ENCODE measurements at regions not wholly inside any gene's neighbourhood (a gene's known extent, or its start where the extent isn't known, plus 50 kb on each side); places are given as distances from the start of the nearest gene placed in this dataset.
A peak's percentile ranks its signal among the peaks of the same experiment; 100 is the strongest.

DNA sequence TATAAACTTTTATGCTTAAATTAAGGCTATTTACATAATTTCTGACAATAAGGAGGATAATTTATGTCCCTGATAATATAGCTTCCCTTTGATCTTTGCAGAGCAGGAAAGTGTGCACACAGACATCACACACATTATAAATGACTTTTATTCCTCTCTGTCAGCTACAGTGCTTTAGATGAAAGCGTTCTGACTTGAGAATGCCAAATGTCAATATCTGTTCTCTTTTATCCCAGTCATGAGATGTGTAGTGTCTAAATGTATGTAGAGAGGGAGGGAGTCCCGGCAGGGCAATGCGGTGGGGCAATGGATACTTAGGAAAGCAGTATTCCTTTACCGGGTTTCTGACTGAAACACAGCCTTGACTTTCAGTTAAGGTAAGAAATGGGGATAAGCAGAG, 225.4 kb upstream of the CHORDC1 start:
- H3K4me3 ChIP-seq: no peak overlapping the region
- no peaks in the 10 kb centered on the region for H3K9me3 ChIP-seq
- peaks cover 0 to 17% of the 10 kb centered on the region in 2 donors for H3K4me1 ChIP-seq
- DNase-seq (ENCODE audit: low spot score): no peak
- TF ChIP-seq, protein P1, sequence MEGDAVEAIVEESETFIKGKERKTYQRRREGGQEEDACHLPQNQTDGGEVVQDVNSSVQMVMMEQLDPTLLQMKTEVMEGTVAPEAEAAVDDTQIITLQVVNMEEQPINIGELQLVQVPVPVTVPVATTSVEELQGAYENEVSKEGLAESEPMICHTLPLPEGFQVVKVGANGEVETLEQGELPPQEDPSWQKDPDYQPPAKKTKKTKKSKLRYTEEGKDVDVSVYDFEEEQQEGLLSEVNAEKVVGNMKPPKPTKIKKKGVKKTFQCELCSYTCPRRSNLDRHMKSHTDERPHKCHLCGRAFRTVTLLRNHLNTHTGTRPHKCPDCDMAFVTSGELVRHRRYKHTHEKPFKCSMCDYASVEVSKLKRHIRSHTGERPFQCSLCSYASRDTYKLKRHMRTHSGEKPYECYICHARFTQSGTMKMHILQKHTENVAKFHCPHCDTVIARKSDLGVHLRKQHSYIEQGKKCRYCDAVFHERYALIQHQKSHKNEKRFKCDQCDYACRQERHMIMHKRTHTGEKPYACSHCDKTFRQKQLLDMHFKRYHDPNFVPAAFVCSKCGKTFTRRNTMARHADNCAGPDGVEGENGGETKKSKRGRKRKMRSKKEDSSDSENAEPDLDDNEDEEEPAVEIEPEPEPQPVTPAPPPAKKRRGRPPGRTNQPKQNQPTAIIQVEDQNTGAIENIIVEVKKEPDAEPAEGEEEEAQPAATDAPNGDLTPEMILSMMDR (IDR thresholded peaks at IDR 0.05): no peak
- H3K27me3 ChIP-seq: no peaks in the 10 kb centered on the region
- H3K36me3 ChIP-seq: no peaks in the 10 kb centered on the region
- no peak overlapping the region for H3K27ac ChIP-seq

DNA sequence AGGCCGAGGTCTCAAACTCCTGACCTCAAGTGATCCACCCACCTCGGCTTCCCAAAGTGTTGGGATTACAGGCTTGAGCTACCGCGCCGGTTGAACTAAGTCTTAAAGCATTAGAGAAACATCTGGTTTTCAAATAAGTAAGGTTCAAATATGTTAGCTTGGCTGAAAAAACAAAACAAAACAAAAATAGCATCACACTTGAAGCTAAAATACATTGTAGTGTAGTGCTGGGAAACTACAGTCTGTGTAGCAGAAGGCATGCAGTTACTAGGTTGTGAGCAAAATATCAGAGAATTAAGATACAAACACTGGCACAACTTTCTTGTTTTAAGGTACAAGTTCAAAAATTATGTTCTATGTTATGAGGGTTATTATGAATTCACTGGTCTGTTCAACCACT, 224.8 kb upstream of the CHORDC1 start:
- peak overlapping the region in 1 of 2 donors; percentile 41 for H3K27ac ChIP-seq
- H3K27me3 ChIP-seq: no peaks in the 10 kb centered on the region
- TF ChIP-seq, protein P1 (IDR thresholded peaks at IDR 0.05): no peak
- H3K36me3 ChIP-seq: no peaks in the 10 kb centered on the region
- H3K9me3 ChIP-seq: no peaks in the 10 kb centered on the region
- peaks cover 0 to 17% of the 10 kb centered on the region in 2 donors for H3K4me1 ChIP-seq
- DNase-seq (ENCODE audit: low spot score): no peak
- no peak overlapping the region for H3K4me3 ChIP-seq

DNA sequence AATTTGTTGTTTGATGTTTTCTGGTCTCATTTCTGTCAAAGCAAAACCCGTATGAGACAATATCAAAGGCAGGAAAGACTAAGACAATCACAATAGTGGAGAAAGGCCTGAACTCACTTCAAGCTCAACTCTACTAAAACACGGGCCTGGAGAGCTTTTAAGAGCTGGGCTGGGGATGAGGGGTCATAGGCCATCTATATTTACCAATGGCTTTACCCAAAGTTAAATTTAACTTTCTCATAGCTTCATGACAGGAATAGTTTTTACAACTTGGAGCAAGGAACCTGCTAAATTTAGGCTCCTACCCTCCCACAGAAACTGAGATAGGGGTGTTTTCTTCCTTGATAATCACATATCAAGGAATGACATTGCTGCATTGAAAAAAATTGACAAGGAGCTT, 223.4 kb upstream of the CHORDC1 start:
- H3K4me3 ChIP-seq: no peak overlapping the region
- DNase-seq (ENCODE audit: low spot score): no peak
- TF ChIP-seq, protein P1 (IDR thresholded peaks at IDR 0.05): no peak
- H3K27me3 ChIP-seq: no peaks in the 10 kb centered on the region
- peak overlapping the region in 1 of 2 donors; percentile 28 for H3K27ac ChIP-seq
- no peaks in the 10 kb centered on the region for H3K36me3 ChIP-seq
- peaks cover 0 to 17% of the 10 kb centered on the region in 2 donors for H3K4me1 ChIP-seq
- H3K9me3 ChIP-seq: no peaks in the 10 kb centered on the region

DNA sequence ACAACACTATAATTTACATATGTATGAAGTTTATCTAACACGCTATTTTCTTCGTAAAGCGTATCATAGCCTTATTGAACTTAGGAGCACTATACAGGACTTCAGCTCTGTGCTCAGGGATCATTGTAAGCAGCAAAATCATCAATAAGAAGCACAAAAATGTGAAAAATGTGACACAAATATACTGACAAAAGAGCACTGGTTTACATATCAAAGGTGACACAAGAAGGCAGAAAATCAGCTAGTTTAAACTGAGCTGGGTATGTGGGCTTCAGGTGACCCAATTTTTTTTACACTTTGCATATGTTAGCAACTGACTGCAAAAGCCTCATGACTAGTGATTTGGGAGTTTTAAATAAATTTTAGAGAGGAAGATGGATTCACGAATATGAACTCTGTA, 215.2 kb upstream of the CHORDC1 start:
- no peaks in the 10 kb centered on the region for H3K27me3 ChIP-seq
- TF ChIP-seq, protein P1 (IDR thresholded peaks at IDR 0.05): no peak
- H3K36me3 ChIP-seq: no peaks in the 10 kb centered on the region
- DNase-seq (ENCODE audit: low spot score): no peak
- no peak overlapping the region for H3K27ac ChIP-seq
- H3K4me1 ChIP-seq: no peaks in the 10 kb centered on the region
- no peak overlapping the region for H3K4me3 ChIP-seq
- H3K9me3 ChIP-seq: no peaks in the 10 kb centered on the region

DNA sequence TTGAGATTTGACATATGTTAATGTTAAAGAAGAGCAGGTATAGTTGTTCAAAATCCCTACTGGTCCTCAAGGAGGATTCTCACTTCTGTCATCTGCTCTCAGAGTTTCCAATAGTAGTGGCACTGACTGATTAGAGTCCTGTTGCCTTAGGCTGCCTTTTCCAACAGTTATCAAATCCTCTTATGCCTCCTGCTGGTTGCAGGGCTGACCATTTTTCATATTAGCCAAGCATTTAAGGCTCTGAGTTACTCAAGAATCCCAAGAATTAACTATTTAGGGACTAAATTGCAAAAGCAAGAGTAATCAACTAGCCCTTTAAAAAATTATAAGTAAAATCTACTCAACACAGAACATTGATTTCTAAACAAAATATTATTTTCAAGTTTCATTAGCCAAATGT, 212.0 kb upstream of the CHORDC1 start:
- Histone ChIP-seq H3K9me3 (no peaks in the 10 kb centered on the region), H3K27me3 (no peaks in the 10 kb centered on the region), H3K4me3 (no peak overlapping the region), H3K27ac (no peak overlapping the region), H3K36me3 (no peaks in the 10 kb centered on the region), H3K4me1 (no peaks in the 10 kb centered on the region)
- TF ChIP-seq, protein P1 (IDR thresholded peaks at IDR 0.05): peak in 1 of 2 donors; percentile 53
- no peak for DNase-seq (ENCODE audit: low spot score)

DNA sequence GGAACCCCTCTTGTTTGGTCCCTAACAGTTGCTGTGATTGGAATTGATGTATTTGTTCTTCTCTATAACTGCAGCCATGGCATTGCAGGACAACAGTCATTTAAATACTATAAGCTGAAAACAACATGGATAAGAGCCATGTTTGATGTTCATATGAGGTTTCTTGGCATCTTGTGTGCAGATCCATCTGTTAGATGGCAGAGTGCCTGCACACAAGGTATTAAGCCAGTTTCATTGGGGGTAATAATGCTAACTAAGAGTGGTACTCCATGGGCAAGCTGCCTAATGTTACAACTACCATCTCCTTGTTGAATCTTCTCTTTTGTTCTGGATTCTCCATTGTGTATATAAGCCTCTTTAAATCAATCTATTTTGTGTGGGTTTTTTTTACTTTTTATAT, 206.0 kb upstream of the CHORDC1 start:
- Histone ChIP-seq H3K9me3 (no peaks in the 10 kb centered on the region), H3K27me3 (no peaks in the 10 kb centered on the region), H3K4me1 (no peaks in the 10 kb centered on the region), H3K4me3 (no peak overlapping the region), H3K27ac (no peak overlapping the region), H3K36me3 (no peaks in the 10 kb centered on the region)
- TF ChIP-seq, protein P1 (IDR thresholded peaks at IDR 0.05): no peak
- no peak for DNase-seq (ENCODE audit: low spot score)

Measured in right atrium auricular region (tissue), 2 donors.